ENCODE measurements at regions not wholly inside any gene's neighbourhood (a gene's known extent, or its start where the extent isn't known, plus 50 kb on each side); places are given as distances from the start of the nearest gene placed in this dataset.
"Not testable (repeated sequence)": the region's sequence is repeated elsewhere in the genome, so short reads cannot be mapped to it uniquely, and the experiment has no call there.

- ATAC-seq (no peak), DNase-seq (no peak)
- H3K4me1 Mint-ChIP-seq (ENCODE audit: low read depth): no peaks in the 10 kb centered on the region
- TF ChIP-seq CTCF (IDR thresholded peaks at IDR 0.05): no peak
- intact Hi-C loops (cut with micrococcal nuclease): no loop called here
- CTCF ChIA-PET: no interaction called here
- peaks cover 2% of the 10 kb centered on the region for H3K9me3 Mint-ChIP-seq
- POLR2A ChIA-PET: no interaction called here
- H3K27me3 Mint-ChIP-seq: no peaks in the 10 kb centered on the region
- H3K4me3 Mint-ChIP-seq: no peak overlapping the region
- no peak overlapping the region for H3K27ac Mint-ChIP-seq
- no peaks in the 10 kb centered on the region for H3K36me3 Mint-ChIP-seq (ENCODE audit: low read depth)
Observed at GRCh38 chr14:40219032-40219431, 786.8 kb upstream of the FBXO33 start.

GRCh38 chr14:40218282-40218941, 786.2 kb upstream of the FBXO33 start:
- DNase-seq (no peak), ATAC-seq (no peak)
- Mint-ChIP-seq H3K36me3 (ENCODE audit: low read depth) (no peaks in the 10 kb centered on the region), H3K4me1 (ENCODE audit: low read depth) (no peaks in the 10 kb centered on the region), H3K27me3 (no peaks in the 10 kb centered on the region), H3K9me3 (peaks cover 2% of the 10 kb centered on the region), H3K27ac (no peak overlapping the region), H3K4me3 (no peak overlapping the region)
- POLR2A ChIA-PET: no interaction called here
- TF ChIP-seq CTCF (IDR thresholded peaks at IDR 0.05): no peak
- intact Hi-C loops (cut with micrococcal nuclease): no loop called here
- CTCF ChIA-PET: no interaction called here

GRCh38 chr14:40216976-40217375, 784.7 kb upstream of the FBXO33 start:
- Mint-ChIP-seq H3K9me3 (peaks cover 4% of the 10 kb centered on the region), H3K27me3 (no peaks in the 10 kb centered on the region)
- TF ChIP-seq CTCF (IDR thresholded peaks at IDR 0.05): no peak

GRCh38 chr14:40216408-40216807, 784.2 kb upstream of the FBXO33 start:
- CTCF ChIA-PET; H3K4me1 Mint-ChIP-seq (ENCODE audit: low read depth); H3K4me3 Mint-ChIP-seq; intact Hi-C loops (cut with micrococcal nuclease); ATAC-seq; H3K27me3 Mint-ChIP-seq; POLR2A ChIA-PET; H3K27ac Mint-ChIP-seq; H3K9me3 Mint-ChIP-seq; H3K36me3 Mint-ChIP-seq (ENCODE audit: low read depth); DNase-seq: not testable (repeated sequence)

More at GRCh38 chr14:40216976-40217375, 784.7 kb upstream of the FBXO33 start:
- Mint-ChIP-seq H3K27ac (no peak overlapping the region), H3K4me3 (no peak overlapping the region), H3K36me3 (ENCODE audit: low read depth) (no peaks in the 10 kb centered on the region), H3K4me1 (ENCODE audit: low read depth) (no peaks in the 10 kb centered on the region)
- CTCF ChIA-PET: no interaction called here
- POLR2A ChIA-PET: no interaction called here
- no peak for DNase-seq
- intact Hi-C loops (cut with micrococcal nuclease): no loop called here
- no peak for ATAC-seq

- TF ChIP-seq CTCF (IDR thresholded peaks at IDR 0.05): no peak
- intact Hi-C loops (cut with micrococcal nuclease): no loop called here
- ChIA-PET POLR2A (no interaction called here), CTCF (interaction anchor here (1.4 kb wide), 1 partner anchor 10 kb away, joined by 3 read pairs; no protein-coding TSS in a partner anchor)
- Mint-ChIP-seq H3K4me1 (ENCODE audit: low read depth) (no peaks in the 10 kb centered on the region), H3K9me3 (peaks cover 5% of the 10 kb centered on the region), H3K27ac (no peak overlapping the region), H3K4me3 (no peak overlapping the region), H3K27me3 (no peaks in the 10 kb centered on the region), H3K36me3 (ENCODE audit: low read depth) (no peaks in the 10 kb centered on the region)
- DNase-seq (no peak), ATAC-seq (no peak)
Observed at GRCh38 chr14:40213701-40214100, 781.5 kb upstream of the FBXO33 start.
